ENCODE measurements at regions not wholly inside any gene's neighbourhood (a gene's known extent, or its start where the extent isn't known, plus 50 kb on each side); places are given as distances from the start of the nearest gene placed in this dataset.

- TF ChIP-seq CTCF (IDR thresholded peaks at IDR 0.05; ENCODE audit: borderline replicate concordance, extremely low read depth, low read length, poor library complexity, severe bottlenecking) = no peak
- no peak for TF ChIP-seq EZH2 (IDR thresholded peaks at IDR 0.05; ENCODE audit: borderline replicate concordance, low read depth, low read length, severe bottlenecking)
These were observed 280.6 kb downstream of the HDGFL1 start for GRCh38 chr6:22849921-22850320.

All from DND-41 (cell line).